Colonic mucosa (tissue), 4 donors: ENCODE measurements at regions not wholly inside any gene's neighbourhood (a gene's known extent, or its start where the extent isn't known, plus 50 kb on each side); places are given as distances from the start of the nearest gene placed in this dataset.

Experiments
- DNase-seq: peaks from one replicate; pipeline ENCODE4 v3.0.0-alpha.2; 2020
- H3K27ac ChIP-seq: fragments of 200-600 bp; one replicate; pipeline ENCODE4 v1.8.0; 2021
- H3K27me3 ChIP-seq: fragments of 200-600 bp; one replicate; pipeline ENCODE4 v1.8.0; 2021
- H3K36me3 ChIP-seq: fragments of 200-600 bp; one replicate; pipeline ENCODE4 v1.8.0; 2021
- H3K4me1 ChIP-seq: fragments of 200-600 bp; one replicate; pipeline ENCODE4 v1.8.0; 2021; ENCODE audit warnings: mild to moderate bottlenecking
- H3K4me3 ChIP-seq: fragments of 200-600 bp; one replicate; pipeline ENCODE4 v1.8.0; 2021
- H3K9ac ChIP-seq, 2 donors: one replicate each; pipeline ENCODE4 v1.7.0; 2013; ENCODE audit warnings: control low read depth in 2 of 2, low read depth in 2 of 2, low read length in 2 of 2
- H3K9me3 ChIP-seq: fragments of 200-600 bp; one replicate; pipeline ENCODE4 v1.8.0; 2021
- CTCF ChIP-seq: fragments of 200-600 bp; IDR thresholded peaks from one replicate; pipeline ENCODE4 v1.8.0; 2022; ENCODE audit warnings: antibody characterized with exemption, mild to moderate bottlenecking
- intact Hi-C: fragments of 100-400 bp; cut with DNase I; formaldehyde crosslinking; loops from one replicate; pipeline ENCODE4 v1.14.1; 2022
- donor health status: healthy.
- donor health status: DM: no; HTN: no; CAD: no.
- donor health status: DM: no; HTN: no; CAD: no.

GRCh38 chr5:116757326-116757725 is 182.7 kb upstream of the SEMA6A start:
- H3K9me3 ChIP-seq, result no peaks in the 10 kb centered on the region
- intact Hi-C loops, result no loop called here
- H3K4me1 ChIP-seq, result no peaks in the 10 kb centered on the region
- no peak overlapping the region for H3K4me3 ChIP-seq
- no peak for DNase-seq
- TF ChIP-seq CTCF, result no peak
- no peaks in the 10 kb centered on the region for H3K27me3 ChIP-seq
- H3K27ac ChIP-seq, result no peak overlapping the region
- no peaks in the 10 kb centered on the region for H3K36me3 ChIP-seq
- no peak overlapping the region for H3K9ac ChIP-seq

DNA sequence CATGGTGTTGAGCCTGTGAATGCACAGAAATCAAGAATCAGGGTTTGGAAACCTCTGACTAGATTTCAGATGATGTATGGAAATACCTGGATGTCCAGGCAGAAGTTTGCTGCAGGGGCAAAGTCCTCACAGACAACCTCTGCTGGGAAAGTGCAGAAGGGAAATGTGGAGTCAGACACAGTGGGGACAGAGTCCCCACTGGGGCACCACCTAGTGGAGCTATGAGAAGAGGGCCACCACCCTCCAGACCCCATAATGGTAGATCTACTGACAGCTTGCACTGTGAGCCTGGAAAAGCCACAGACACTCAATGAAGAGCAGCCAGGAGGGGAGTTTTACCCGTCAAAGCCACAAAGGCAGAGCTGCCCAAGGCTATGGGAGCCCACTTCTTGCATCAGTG is 181.9 kb upstream of the SEMA6A start:
- intact Hi-C loops, result no loop called here
- Histone ChIP-seq H3K36me3 (no peaks in the 10 kb centered on the region), H3K27me3 (no peaks in the 10 kb centered on the region), H3K9me3 (no peaks in the 10 kb centered on the region), H3K27ac (no peak overlapping the region), H3K9ac (no peak overlapping the region), H3K4me3 (no peak overlapping the region), H3K4me1 (no peaks in the 10 kb centered on the region)
- DNase-seq, result no peak
- TF ChIP-seq CTCF, result no peak

DNA sequence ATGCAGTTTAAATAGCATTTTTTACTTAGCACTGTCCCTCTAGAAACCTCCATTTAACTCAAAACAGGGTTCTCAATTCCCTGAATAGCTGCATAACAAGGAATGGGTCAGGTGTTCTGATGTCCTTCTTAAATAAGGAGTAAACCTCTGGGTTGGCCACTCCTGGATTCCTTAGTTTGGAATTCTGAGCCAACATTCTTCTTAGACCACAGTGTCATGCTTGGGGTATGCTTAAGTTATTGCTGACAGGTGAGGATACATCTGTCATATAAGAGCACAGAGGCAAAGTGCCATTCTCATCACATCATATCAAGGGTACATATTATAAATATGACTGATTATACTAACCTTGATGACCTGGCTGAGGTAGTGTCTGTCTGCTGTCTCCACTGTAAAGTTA is 179.9 kb upstream of the SEMA6A start:
- no peak overlapping the region for H3K9ac ChIP-seq
- H3K4me3 ChIP-seq, result no peak overlapping the region
- DNase-seq, result no peak
- no peaks in the 10 kb centered on the region for H3K36me3 ChIP-seq
- no peak for TF ChIP-seq CTCF
- H3K27ac ChIP-seq, result no peak overlapping the region
- H3K9me3 ChIP-seq, result no peaks in the 10 kb centered on the region
- H3K27me3 ChIP-seq, result no peaks in the 10 kb centered on the region
- no peaks in the 10 kb centered on the region for H3K4me1 ChIP-seq
- intact Hi-C loops, result no loop called here

- no peak for TF ChIP-seq CTCF
- Histone ChIP-seq H3K27me3 (no peaks in the 10 kb centered on the region), H3K4me1 (no peaks in the 10 kb centered on the region), H3K4me3 (no peak overlapping the region), H3K9ac (no peak overlapping the region), H3K9me3 (no peaks in the 10 kb centered on the region), H3K27ac (no peak overlapping the region), H3K36me3 (no peaks in the 10 kb centered on the region)
- intact Hi-C loops, result no loop called here
- DNase-seq, result no peak
Measured at GRCh38 chr5:116751684-116752083, 177.1 kb upstream of the SEMA6A start.

DNA sequence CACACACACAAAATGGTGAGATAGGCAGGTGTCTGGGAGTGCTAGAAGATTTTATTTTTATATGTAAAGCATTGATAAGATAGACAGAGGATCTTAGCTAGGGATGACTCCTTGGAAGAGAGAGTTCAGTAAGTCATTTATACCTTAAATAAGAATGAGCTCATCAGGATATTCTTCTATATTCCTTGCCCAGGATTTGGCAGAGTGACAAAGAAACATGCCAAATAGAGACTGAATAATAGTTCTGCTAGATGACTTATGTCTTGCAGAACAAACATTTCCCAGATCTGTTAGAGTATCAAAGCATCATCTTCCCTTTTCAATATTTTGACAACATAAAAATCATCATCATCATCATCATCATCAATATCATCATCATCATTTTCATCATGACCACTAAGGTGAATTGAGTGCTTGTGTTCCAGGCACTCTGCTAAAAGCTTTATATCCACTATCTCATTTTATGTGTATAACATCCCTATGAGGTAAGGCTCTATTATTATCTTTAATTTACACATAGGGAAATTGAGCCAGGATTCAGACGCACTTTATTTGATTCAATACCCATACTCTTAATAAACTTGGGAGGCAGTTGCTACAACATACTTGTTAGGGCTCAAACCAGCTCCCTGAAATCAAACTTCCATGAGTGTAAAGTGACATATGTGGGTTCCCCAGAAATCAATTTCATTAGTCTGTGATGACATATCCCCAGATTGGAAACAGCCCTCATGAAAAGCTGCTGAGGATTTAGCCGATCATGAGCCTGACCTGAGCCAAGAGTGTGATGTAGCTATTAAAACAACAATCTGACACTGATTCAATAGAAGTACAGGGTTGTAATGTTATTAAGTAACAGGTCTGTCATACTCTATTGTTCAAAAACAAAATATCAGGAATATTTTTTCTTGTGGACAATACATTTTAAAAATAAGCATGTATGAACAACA is 176.3 kb upstream of the SEMA6A start:
- intact Hi-C loops, result no loop called here
- no peaks in the 10 kb centered on the region for H3K4me1 ChIP-seq
- no peak for DNase-seq
- no peaks in the 10 kb centered on the region for H3K9me3 ChIP-seq
- H3K9ac ChIP-seq, result no peak overlapping the region
- no peak overlapping the region for H3K4me3 ChIP-seq
- H3K27me3 ChIP-seq, result no peaks in the 10 kb centered on the region
- no peaks in the 10 kb centered on the region for H3K36me3 ChIP-seq
- no peak overlapping the region for H3K27ac ChIP-seq
- no peak for TF ChIP-seq CTCF
